Trophoblast cell (in vitro differentiated cells and primary cell): ENCODE measurements at regions not wholly inside any gene's neighbourhood (a gene's known extent, or its start where the extent isn't known, plus 50 kb on each side); places are given as distances from the start of the nearest gene placed in this dataset.
"Not testable (repeated sequence)": the region's sequence is repeated elsewhere in the genome, so short reads cannot be mapped to it uniquely, and the experiment has no call there.

Experiments
- DNase-seq, 2 donors: peaks; one replicate each; pipeline ENCODE4 v3.0.0-alpha.2; 2016
- H2AFZ ChIP-seq: 2 replicates; pipeline ENCODE4 v1.6.1; 2013; ENCODE audit warnings: low read length, moderate library complexity, mild to moderate bottlenecking; ENCODE audit not compliant: insufficient read depth, poor library complexity
- H2AK5ac ChIP-seq: 2 replicates; pipeline ENCODE4 v1.6.1; 2013; ENCODE audit warnings: mild to moderate bottlenecking, low read length
- H2BK120ac ChIP-seq: 2 replicates; pipeline ENCODE4 v1.6.1; 2013; ENCODE audit warnings: low read length, mild to moderate bottlenecking, moderate library complexity; ENCODE audit not compliant: insufficient read depth, poor library complexity
- H2BK12ac ChIP-seq: 2 replicates; pipeline ENCODE4 v1.6.1; 2013; ENCODE audit warnings: mild to moderate bottlenecking, low read length, moderate library complexity
- H2BK5ac ChIP-seq: 2 replicates; pipeline ENCODE4 v1.6.1; 2013; ENCODE audit warnings: low read length, low read depth, moderate library complexity, mild to moderate bottlenecking; ENCODE audit not compliant: poor library complexity
- H3K14ac ChIP-seq: 2 replicates; pipeline ENCODE4 v1.6.1; 2013; ENCODE audit warnings: mild to moderate bottlenecking, low read length
- H3K18ac ChIP-seq: 2 replicates; pipeline ENCODE4 v1.6.1; 2013; ENCODE audit warnings: mild to moderate bottlenecking, low read length
- H3K23ac ChIP-seq: 2 replicates; pipeline ENCODE4 v1.6.1; 2013; ENCODE audit warnings: low read length
- H3K27ac ChIP-seq: 2 replicates; pipeline ENCODE4 v1.5.1; 2013; ENCODE audit warnings: low read depth, mild to moderate bottlenecking, inconsistent platforms, low read length, moderate library complexity
- H3K27me3 ChIP-seq: 2 replicates; pipeline ENCODE4 v1.6.1; 2013; ENCODE audit warnings: inconsistent platforms, mild to moderate bottlenecking, low read length, moderate library complexity; ENCODE audit not compliant: insufficient read depth
- H3K36me3 ChIP-seq, 2 experiments: 1 replicate in 1 of 2; 2 replicates in 1 of 2; pipeline ENCODE4 v1.6.1; 2013; ENCODE audit warnings: low read length in 2 of 2, mild to moderate bottlenecking in 2 of 2, moderate library complexity in 1 of 2; ENCODE audit not compliant: insufficient read depth in 2 of 2, control insufficient read depth in 1 of 2
- H3K4ac ChIP-seq: 2 replicates; pipeline ENCODE4 v1.6.1; 2013; ENCODE audit warnings: low read depth, mild to moderate bottlenecking, low read length, moderate library complexity
- H3K4me1 ChIP-seq, 2 experiments: 1 replicate in 1 of 2; 2 replicates in 1 of 2; pipeline ENCODE4 v1.6.1; 2013; ENCODE audit warnings: low read length in 2 of 2, mild to moderate bottlenecking in 2 of 2, moderate library complexity in 1 of 2; ENCODE audit not compliant: insufficient read depth in 2 of 2, control insufficient read depth in 1 of 2
- H3K4me2 ChIP-seq: 2 replicates; pipeline ENCODE4 v1.6.1; 2013; ENCODE audit warnings: inconsistent platforms, mild to moderate bottlenecking, low read length, moderate library complexity
- H3K4me3 ChIP-seq: 2 replicates; pipeline ENCODE4 v1.5.1; 2013; ENCODE audit warnings: mild to moderate bottlenecking, low read depth, low read length, inconsistent platforms
- H3K79me1 ChIP-seq: one replicate; pipeline ENCODE4 v1.6.1; 2013; ENCODE audit warnings: low read length
- H3K79me2 ChIP-seq: 2 replicates; pipeline ENCODE4 v1.6.1; 2013; ENCODE audit warnings: low read length, mild to moderate bottlenecking; ENCODE audit not compliant: control insufficient read depth, insufficient read depth, poor library complexity
- H3K9ac ChIP-seq: 2 replicates; pipeline ENCODE4 v1.6.1; 2013; ENCODE audit warnings: mild to moderate bottlenecking, low read length
- H3K9me3 ChIP-seq: 2 replicates; pipeline ENCODE4 v1.6.1; 2013; ENCODE audit warnings: low read depth, mild to moderate bottlenecking, control low read depth, inconsistent platforms, low read length; ENCODE audit not compliant: insufficient read depth
- H4K12ac ChIP-seq: 2 replicates; pipeline ENCODE4 v1.6.1; 2013; ENCODE audit warnings: low read depth, mild to moderate bottlenecking, low read length, moderate library complexity
- H4K8ac ChIP-seq: 2 replicates; pipeline ENCODE4 v1.6.1; 2013; ENCODE audit warnings: low read depth, mild to moderate bottlenecking, low read length, moderate library complexity
- H4K91ac ChIP-seq: one replicate; pipeline ENCODE4 v1.6.1; 2013; ENCODE audit warnings: low read depth, mild to moderate bottlenecking, low read length, moderate library complexity
- WGBS: extraction: QIAGEN DNeasy Blood & Tissue Kit; methylation state at CpG from one replicate; pipeline ENCODE4 v1.1.7; 2013; ENCODE audit warnings: missing lambda C conversion rate; ENCODE audit not compliant: insufficient read length, insufficient coverage; ENCODE audit errors: extremely low coverage; 5-methylcytosine and 5-hydroxymethylcytosine counted together

GRCh38 chr13:69618393-69618792 lies 489.2 kb upstream of the ATXN8OS start:
- H3K36me3 ChIP-seq: no peaks in the 10 kb centered on the region
- H4K12ac ChIP-seq: no peak overlapping the region
- H2AFZ ChIP-seq: no peak overlapping the region
- H3K27ac ChIP-seq: no peak overlapping the region
- H3K27me3 ChIP-seq: no peaks in the 10 kb centered on the region
- H2BK120ac ChIP-seq: no peak overlapping the region
- no peak overlapping the region for H3K4ac ChIP-seq
- no peak overlapping the region for H2AK5ac ChIP-seq
- no peaks in the 10 kb centered on the region for H3K9me3 ChIP-seq
- no peak overlapping the region for H3K4me3 ChIP-seq
- DNase-seq: no peak
- no CpG with 5 or more reads among the region's 4 CpGs for WGBS
- no peak overlapping the region for H3K9ac ChIP-seq
- no peak overlapping the region for H3K4me2 ChIP-seq
- no peak overlapping the region for H3K14ac ChIP-seq
- H2BK12ac ChIP-seq: no peak overlapping the region
- no peak overlapping the region for H3K23ac ChIP-seq
- H4K91ac ChIP-seq: no peak overlapping the region
- no peak overlapping the region for H4K8ac ChIP-seq
- no peaks in the 10 kb centered on the region for H3K79me2 ChIP-seq
- peaks cover 4% of the 10 kb centered on the region for H3K79me1 ChIP-seq
- H3K4me1 ChIP-seq: peaks cover 0 to 3% of the 10 kb centered on the region in 2 experiments
- H3K18ac ChIP-seq: no peak overlapping the region
- no peak overlapping the region for H2BK5ac ChIP-seq

- H3K14ac ChIP-seq: no peak overlapping the region
- H3K4me2 ChIP-seq: no peak overlapping the region
- H4K12ac ChIP-seq: no peak overlapping the region
- no peak overlapping the region for H3K9ac ChIP-seq
- H2BK120ac ChIP-seq: no peak overlapping the region
- H2AK5ac ChIP-seq: no peak overlapping the region
- H3K4me1 ChIP-seq: peaks cover 5 to 6% of the 10 kb centered on the region in 2 experiments
- H3K4me3 ChIP-seq: no peak overlapping the region
- no peak overlapping the region for H3K27ac ChIP-seq
- H3K27me3 ChIP-seq: no peaks in the 10 kb centered on the region
- H4K8ac ChIP-seq: no peak overlapping the region
- no CpG with 5 or more reads among the region's 2 CpGs for WGBS
- no peak overlapping the region for H2AFZ ChIP-seq
- no peak overlapping the region for H3K23ac ChIP-seq
- H3K9me3 ChIP-seq: no peaks in the 10 kb centered on the region
- H3K4ac ChIP-seq: no peak overlapping the region
- DNase-seq: no peak
- H2BK5ac ChIP-seq: no peak overlapping the region
- peaks cover 10% of the 10 kb centered on the region for H3K79me1 ChIP-seq
- H3K79me2 ChIP-seq: no peaks in the 10 kb centered on the region
- H2BK12ac ChIP-seq: no peak overlapping the region
- H3K18ac ChIP-seq: no peak overlapping the region
- no peaks in the 10 kb centered on the region for H3K36me3 ChIP-seq
- no peak overlapping the region for H4K91ac ChIP-seq
These were observed 490.0 kb upstream of the ATXN8OS start for GRCh38 chr13:69617587-69617986.

- H3K79me1 ChIP-seq: peaks cover 11% of the 10 kb centered on the region
- H2AFZ ChIP-seq: no peak overlapping the region
- no peak overlapping the region for H3K18ac ChIP-seq
- H4K12ac ChIP-seq: no peak overlapping the region
- H3K9ac ChIP-seq: no peak overlapping the region
- H4K8ac ChIP-seq: no peak overlapping the region
- no peaks in the 10 kb centered on the region for H3K27me3 ChIP-seq
- H2BK120ac ChIP-seq: peak overlapping the region; percentile 47
- H3K4me3 ChIP-seq: no peak overlapping the region
- peak overlapping the region; percentile 4 for H4K91ac ChIP-seq
- H2AK5ac ChIP-seq: no peak overlapping the region
- no peak overlapping the region for H3K4ac ChIP-seq
- no peaks in the 10 kb centered on the region for H3K79me2 ChIP-seq
- H3K14ac ChIP-seq: no peak overlapping the region
- no peak overlapping the region for H3K27ac ChIP-seq
- no peak overlapping the region for H3K4me2 ChIP-seq
- H3K23ac ChIP-seq: no peak overlapping the region
- peak overlapping the region; percentile 42 for H2BK12ac ChIP-seq
- peaks cover 5 to 9% of the 10 kb centered on the region in 2 experiments for H3K4me1 ChIP-seq
- no peaks in the 10 kb centered on the region for H3K36me3 ChIP-seq
- DNase-seq: no peak
- H3K9me3 ChIP-seq: no peaks in the 10 kb centered on the region
- no CpG with 5 or more reads among the region's 3 CpGs for WGBS
- H2BK5ac ChIP-seq: no peak overlapping the region
These were observed 491.2 kb upstream of the ATXN8OS start for GRCh38 chr13:69616396-69616795.

GRCh38 chr13:69615055-69615454 lies 492.6 kb upstream of the ATXN8OS start:
- H3K27me3 ChIP-seq, H4K12ac ChIP-seq, H3K4me1 ChIP-seq, H3K79me1 ChIP-seq, H3K9ac ChIP-seq, H2AFZ ChIP-seq, H3K23ac ChIP-seq, H3K79me2 ChIP-seq, H3K14ac ChIP-seq, H2BK120ac ChIP-seq, H3K9me3 ChIP-seq, H2AK5ac ChIP-seq, H3K36me3 ChIP-seq, H3K4ac ChIP-seq, H3K18ac ChIP-seq, H4K91ac ChIP-seq, H3K27ac ChIP-seq, H4K8ac ChIP-seq, H3K4me2 ChIP-seq, H3K4me3 ChIP-seq: not testable (repeated sequence)
- no CpG with 5 or more reads among the region's 8 CpGs for WGBS
- Histone ChIP-seq H2BK5ac (peak overlapping the region; percentile 68), H2BK12ac (peak overlapping the region; percentile 58)
- peak; percentile 70 to 80 for DNase-seq
